SKM-1 treated with dmso at 0.1 percent for 144 hours (cell line): ENCODE measurements at regions not wholly inside any gene's neighbourhood (a gene's known extent, or its start where the extent isn't known, plus 50 kb on each side); places are given as distances from the start of the nearest gene placed in this dataset.
"Not testable (repeated sequence)": the region's sequence is repeated elsewhere in the genome, so short reads cannot be mapped to it uniquely, and the experiment has no call there.

ENCODE experiments used
- DNase-seq: peaks from one replicate; lab custom pipeline; 2025; ENCODE audit not compliant: unreplicated experiment; lab: John Stamatoyannopoulos, UW

GRCh38 chr6:1230689-1231605 is 81.0 kb upstream of the FOXQ1 start:
- DNase-seq: no peak

- DNase-seq: no peak
These were observed 81.6 kb upstream of the FOXQ1 start for GRCh38 chr6:1230281-1230680.

GRCh38 chr6:1229808-1230207 is 82.1 kb upstream of the FOXQ1 start:
- DNase-seq: no peak

- no peak for DNase-seq
These were observed 82.6 kb upstream of the FOXQ1 start for GRCh38 chr6:1229301-1229700.

- DNase-seq: no peak
These were observed 83.1 kb upstream of the FOXQ1 start for GRCh38 chr6:1228754-1229191.

- no peak for DNase-seq
These were observed 83.8 kb upstream of the FOXQ1 start for GRCh38 chr6:1227935-1228753.

DNA sequence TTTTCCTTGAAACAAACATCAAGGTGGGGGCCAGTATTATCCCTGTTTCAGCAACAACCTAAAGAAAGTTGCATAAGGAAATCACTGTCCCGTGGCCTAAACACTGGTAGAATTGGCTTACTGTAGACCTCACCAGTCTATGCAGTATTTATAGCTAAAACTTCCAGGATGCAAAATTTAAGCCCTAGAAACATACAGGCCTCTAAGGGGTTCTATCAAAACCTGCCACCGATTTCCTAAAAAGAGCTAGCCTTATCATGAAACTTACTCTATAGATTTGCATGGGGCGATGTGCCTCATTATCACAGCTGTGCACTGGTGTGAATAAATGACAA is 84.3 kb upstream of the FOXQ1 start:
- DNase-seq: no peak

GRCh38 chr6:1226277-1227099 is 85.4 kb upstream of the FOXQ1 start:
- no peak for DNase-seq

- no peak for DNase-seq
These were observed 87.4 kb upstream of the FOXQ1 start for GRCh38 chr6:1224514-1224913.

DNA sequence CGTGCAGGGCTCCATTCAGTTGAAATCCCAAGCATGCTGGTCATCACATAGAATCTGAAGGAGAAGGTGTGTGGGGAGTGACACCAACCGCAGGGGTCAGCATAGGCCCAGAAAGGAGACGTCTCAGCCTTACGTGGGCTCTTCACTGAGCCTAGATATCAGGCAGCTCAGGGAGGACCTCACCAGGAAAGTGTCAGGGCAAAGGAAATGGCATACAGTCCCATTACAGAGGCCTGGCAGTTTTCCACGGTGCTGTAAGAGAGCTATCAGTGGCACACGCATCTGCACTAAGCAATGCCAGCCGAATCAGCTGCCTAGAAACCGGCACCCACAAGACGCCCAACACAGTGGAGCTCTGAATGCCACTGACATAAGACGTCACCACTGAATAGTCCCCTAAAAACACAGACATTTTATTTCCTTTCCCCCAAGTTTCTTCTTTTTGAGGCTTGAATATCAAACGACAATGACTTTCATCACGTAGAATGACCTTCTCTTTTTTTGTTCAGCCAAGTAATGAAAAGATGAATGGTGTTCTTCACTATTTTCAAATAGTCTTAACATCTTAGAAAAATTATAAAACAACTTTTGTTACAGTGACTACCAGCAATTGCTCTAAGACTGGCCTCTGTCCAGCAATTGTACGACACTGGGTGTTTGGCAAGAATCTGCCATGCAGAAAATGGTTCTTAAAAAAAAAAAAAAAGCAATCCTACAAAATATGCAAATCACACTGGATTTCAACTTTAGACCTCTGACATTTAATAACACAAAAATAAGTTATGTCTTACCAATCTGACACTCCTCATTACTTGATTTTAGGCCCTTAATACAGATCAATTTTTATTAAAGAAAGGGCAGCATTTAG is 88.9 kb upstream of the FOXQ1 start:
- DNase-seq: no peak

- DNase-seq: no peak
These were observed 94.5 kb upstream of the FOXQ1 start for GRCh38 chr6:1217396-1217795.

DNA sequence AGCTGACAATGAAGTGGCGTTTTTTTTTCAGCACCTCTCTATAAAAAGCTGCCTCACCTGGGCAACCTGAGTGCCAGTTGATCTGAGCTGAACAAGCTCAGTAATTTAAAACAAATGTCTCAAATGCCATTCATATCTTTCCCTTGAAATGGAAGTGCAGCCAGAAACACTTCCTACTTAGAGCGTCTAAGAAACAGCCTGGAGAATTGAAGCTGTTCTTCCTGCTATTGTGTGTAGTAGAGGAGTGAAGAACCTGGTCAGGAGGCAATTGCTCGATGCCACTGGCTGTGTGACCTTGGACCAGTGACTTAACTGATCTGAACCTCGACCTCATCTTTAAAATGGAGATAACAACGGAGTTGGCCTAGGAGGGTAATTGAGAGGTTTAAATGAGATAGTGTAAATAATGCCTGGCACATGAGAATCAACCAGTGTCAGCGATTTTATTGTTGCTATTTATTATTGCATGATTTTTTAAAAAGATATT is 95.4 kb upstream of the FOXQ1 start:
- no peak for DNase-seq

DNA sequence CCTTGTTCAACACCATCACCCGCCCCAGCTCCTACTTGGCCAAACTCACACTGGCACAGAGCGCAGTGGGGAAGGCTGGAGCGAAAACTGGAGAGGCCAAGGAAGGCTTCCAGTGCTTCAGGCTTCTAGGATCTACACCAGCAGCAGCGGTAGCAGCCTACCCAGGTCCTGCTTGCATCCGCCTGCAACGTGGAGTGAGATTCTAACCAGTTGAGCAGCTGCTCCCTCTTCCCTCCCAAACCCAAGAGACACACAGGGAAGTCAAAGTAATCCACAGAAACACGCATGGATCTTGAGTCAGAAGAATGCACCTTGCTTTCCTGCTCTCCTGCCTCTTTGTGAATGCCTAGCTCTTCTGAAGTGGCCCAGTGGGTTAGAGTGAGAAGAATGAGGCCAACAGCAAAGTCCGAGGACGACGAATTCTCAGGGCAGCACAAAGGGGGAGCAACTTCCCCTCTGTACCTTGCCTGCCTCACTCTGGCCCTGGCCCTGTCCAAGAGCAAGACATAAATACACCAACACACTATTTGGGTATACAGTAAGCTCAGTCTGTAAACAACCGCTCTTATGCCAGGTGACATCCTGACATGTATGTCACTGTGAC is 95.9 kb upstream of the FOXQ1 start:
- no peak for DNase-seq

DNA sequence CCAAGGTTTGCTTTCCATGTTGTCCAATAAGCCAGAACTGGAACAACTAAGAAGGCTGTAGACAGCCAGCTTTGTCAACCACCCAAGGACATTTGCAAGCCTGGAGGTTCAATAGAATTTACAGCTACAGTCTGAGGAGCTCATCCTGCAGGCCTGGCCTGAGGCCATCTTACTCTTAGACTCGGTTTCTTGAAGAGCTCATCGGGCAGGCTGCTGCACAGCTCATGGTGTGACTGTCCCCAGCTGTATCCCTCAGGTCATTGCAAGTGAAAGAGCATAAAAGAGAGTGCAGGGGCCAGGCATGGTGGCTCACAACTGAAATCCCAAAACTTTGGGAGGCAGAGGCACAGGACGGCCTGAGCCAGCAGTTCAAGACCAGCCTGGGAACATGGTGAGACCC is 96.9 kb upstream of the FOXQ1 start:
- no peak for DNase-seq

GRCh38 chr6:1212919-1213318 is 99.0 kb upstream of the FOXQ1 start:
- DNase-seq: no peak

- not testable (repeated sequence) for DNase-seq
These were observed 99.8 kb upstream of the FOXQ1 start for GRCh38 chr6:1212138-1212537.

GRCh38 chr6:1210631-1211030 is 101.3 kb upstream of the FOXQ1 start:
- DNase-seq: not testable (repeated sequence)

- no peak for DNase-seq
These were observed 103.0 kb upstream of the FOXQ1 start for GRCh38 chr6:1208876-1209275.

GRCh38 chr6:1203546-1203945 is 108.4 kb upstream of the FOXQ1 start:
- DNase-seq: no peak

- DNase-seq: no peak
These were observed 109.7 kb upstream of the FOXQ1 start for GRCh38 chr6:1202201-1202600.
